IMR-90 (cell line): ENCODE measurements at regions not wholly inside any gene's neighbourhood (a gene's known extent, or its start where the extent isn't known, plus 50 kb on each side); places are given as distances from the start of the nearest gene placed in this dataset.

Experiments
- ATAC-seq: fragments of 200-7000 bp; cut with Tn5 transposase; 2 replicates; pipeline ENCODE4 v1.9.1; 2020; ENCODE audit warnings: low read depth, mild to moderate bottlenecking, moderate library complexity
- BruUV-seq: library from RNA; stranded (reverse); fragments of 400-500 nt; replicated peaks from 2 replicates; lab custom pipeline; 2021; lab: Mats Ljungman, UMichigan
- CTCF ChIA-PET: fragments of 300-600 bp; formaldehyde crosslinking; extraction: SDS; loops from one replicate; lab custom pipeline; 2021; ENCODE audit warnings: antibody characterized with exemption; lab: Yijun Ruan, JAX
- POLR2A ChIA-PET: fragments of 300-600 bp; sonication (Branson Sonifier 250); formaldehyde crosslinking; loops from one replicate; lab custom pipeline; 2022; ENCODE audit warnings: antibody characterized with exemption; ENCODE audit not compliant: unreplicated experiment; lab: Charles Lee
- DNase-seq: peaks from one replicate; pipeline ENCODE4 v3.0.0; 2013
- H2AFZ ChIP-seq: replicated peaks from 2 replicates; pipeline ENCODE3; 2013; ENCODE audit warnings: low read length, mild to moderate bottlenecking; ENCODE audit not compliant: poor library complexity
- H2AK5ac ChIP-seq: 2 replicates; pipeline ENCODE4 v1.6.1; 2013; ENCODE audit warnings: low read depth, low read length, inconsistent platforms
- H2AK9ac ChIP-seq: replicated peaks from 2 replicates; pipeline ENCODE3; 2013; ENCODE audit warnings: mild to moderate bottlenecking, low read depth, low read length, moderate library complexity; ENCODE audit not compliant: poor library complexity
- H2BK120ac ChIP-seq: 2 replicates; pipeline ENCODE4 v1.6.1; 2013; ENCODE audit warnings: low read depth, low read length, inconsistent platforms
- H2BK15ac ChIP-seq: 3 replicates; pipeline ENCODE4 v1.6.1; 2013; ENCODE audit warnings: low read depth, low read length, inconsistent platforms
- H2BK20ac ChIP-seq: 2 replicates; pipeline ENCODE4 v1.6.1; 2013; ENCODE audit warnings: low read depth, mild to moderate bottlenecking, inconsistent platforms, low read length, moderate library complexity
- H2BK5ac ChIP-seq: 2 replicates; pipeline ENCODE4 v1.6.1; 2013; ENCODE audit warnings: mild to moderate bottlenecking, low read depth, low read length, inconsistent platforms; ENCODE audit not compliant: poor library complexity, severe bottlenecking
- H3K14ac ChIP-seq: replicated peaks from 2 replicates; pipeline ENCODE4 v1.6.1; 2013; ENCODE audit warnings: low read depth, low read length, inconsistent platforms
- H3K18ac ChIP-seq: 2 replicates; pipeline ENCODE4 v1.6.1; 2013; ENCODE audit warnings: low read depth, low read length, control low read depth
- H3K23ac ChIP-seq: 2 replicates; pipeline ENCODE4 v1.6.1; 2013; ENCODE audit warnings: low read depth, low read length, inconsistent platforms
- H3K27ac ChIP-seq: 2 replicates; pipeline ENCODE4 v1.5.1; 2013; ENCODE audit warnings: mild to moderate bottlenecking, control low read depth, low read length; ENCODE audit not compliant: insufficient read depth
- H3K27me3 ChIP-seq: 2 replicates; pipeline ENCODE4 v1.6.1; 2013; ENCODE audit warnings: low read length; ENCODE audit not compliant: control insufficient read depth, insufficient read depth
- H3K36me3 ChIP-seq: 2 replicates; pipeline ENCODE4 v1.6.1; 2013; ENCODE audit warnings: low read length, mixed read lengths; ENCODE audit not compliant: control insufficient read depth, insufficient read depth
- H3K4ac ChIP-seq: 2 replicates; pipeline ENCODE4 v1.6.1; 2013; ENCODE audit warnings: low read depth, low read length, inconsistent platforms
- H3K4me1 ChIP-seq: 2 replicates; pipeline ENCODE4 v1.6.1; 2013; ENCODE audit warnings: low read length, mixed read lengths; ENCODE audit not compliant: control insufficient read depth, insufficient read depth
- H3K4me2 ChIP-seq: 2 replicates; pipeline ENCODE4 v1.6.1; 2013; ENCODE audit warnings: low read depth, mild to moderate bottlenecking, control low read depth, low read length, moderate library complexity
- H3K4me3 ChIP-seq: 2 replicates; pipeline ENCODE4 v1.5.1; 2013; ENCODE audit warnings: low read depth, mild to moderate bottlenecking, control low read depth, low read length, moderate library complexity; ENCODE audit not compliant: insufficient read depth
- H3K56ac ChIP-seq: 2 replicates; pipeline ENCODE4 v1.6.1; 2013; ENCODE audit warnings: low read length, inconsistent platforms; ENCODE audit not compliant: insufficient read depth; ENCODE audit errors: extremely low read depth
- H3K79me1 ChIP-seq, 2 experiments: 2 replicates each; pipeline ENCODE4 v1.6.1; 2013; ENCODE audit warnings: low read length in 2 of 2, inconsistent platforms in 1 of 2, low read depth in 1 of 2
- H3K9ac ChIP-seq: 2 replicates; pipeline ENCODE4 v1.6.1; 2013; ENCODE audit warnings: low read depth, low read length, control low read depth
- H3K9me1 ChIP-seq: 2 replicates; pipeline ENCODE4 v1.6.1; 2013; ENCODE audit warnings: low read length, inconsistent platforms; ENCODE audit not compliant: insufficient read depth
- H3K9me3 ChIP-seq: 2 replicates; pipeline ENCODE4 v1.6.1; 2013; ENCODE audit warnings: low read length; ENCODE audit not compliant: control insufficient read depth, insufficient read depth
- H4K20me1 ChIP-seq: 2 replicates; pipeline ENCODE4 v1.6.1; 2013; ENCODE audit warnings: low read length, inconsistent platforms; ENCODE audit not compliant: insufficient read depth
- H4K5ac ChIP-seq: 2 replicates; pipeline ENCODE4 v1.6.1; 2013; ENCODE audit warnings: mild to moderate bottlenecking, low read depth, low read length, control low read depth
- H4K8ac ChIP-seq, 2 experiments: 2 replicates each; pipeline ENCODE4 v1.6.1; 2013; ENCODE audit warnings: low read depth in 2 of 2, low read length in 2 of 2, control low read depth in 1 of 2, inconsistent platforms in 1 of 2
- H4K91ac ChIP-seq: 2 replicates; pipeline ENCODE4 v1.6.1; 2013; ENCODE audit warnings: low read depth, low read length, inconsistent platforms; ENCODE audit not compliant: insufficient read depth
- CEBPB ChIP-seq: IDR thresholded peaks from 2 replicates; pipeline ENCODE4 v1.6.1; 2012; ENCODE audit warnings: low read depth, low read length, improper control_type of control experiment
- CHD1 ChIP-seq: IDR thresholded peaks from 2 replicates; pipeline ENCODE4 v1.6.1; 2012; ENCODE audit warnings: low read depth, low read length, improper control_type of control experiment
- MAZ ChIP-seq: IDR thresholded peaks from 2 replicates; pipeline ENCODE4 v1.6.1; 2012; ENCODE audit warnings: low read depth, mild to moderate bottlenecking, low read length, improper control_type of control experiment, moderate library complexity, borderline replicate concordance
- MXI1 ChIP-seq: IDR thresholded peaks from 2 replicates; pipeline ENCODE4 v1.6.1; 2012; ENCODE audit warnings: low read depth, mild to moderate bottlenecking, low read length, moderate library complexity, borderline replicate concordance
- NFE2L2 ChIP-seq: fragments of 150-350 bp; IDR thresholded peaks from 2 replicates; pipeline ENCODE4 v1.6.1; 2016; ENCODE audit warnings: low read depth, mild to moderate bottlenecking, low read length
- POLR2A ChIP-seq: IDR thresholded peaks from 2 replicates; pipeline ENCODE4 v1.6.1; 2012; ENCODE audit warnings: mild to moderate bottlenecking, low read depth, low read length
- RAD21 ChIP-seq: IDR thresholded peaks from 2 replicates; pipeline ENCODE4 v1.6.1; 2012; ENCODE audit warnings: low read length, improper control_type of control experiment
- RCOR1 ChIP-seq: IDR thresholded peaks from 2 replicates; pipeline ENCODE4 v1.6.1; 2012; ENCODE audit warnings: mild to moderate bottlenecking, low read length, improper control_type of control experiment; ENCODE audit not compliant: insufficient replicate concordance
- SMC3 ChIP-seq: fragments of 150-350 bp; IDR thresholded peaks from 2 replicates; pipeline ENCODE4 v1.6.1; 2016; ENCODE audit warnings: low read depth, mild to moderate bottlenecking, antibody characterized with exemption, low read length, moderate library complexity
- WGBS, 2 experiments: methylation state at CpG; one replicate each; pipeline versions ENCODE4 v1.1.5 to v1.1.7; 2013; ENCODE audit warnings: missing lambda C conversion rate in 2 of 2; ENCODE audit not compliant: insufficient read length in 1 of 2; ENCODE audit errors: extremely low coverage in 2 of 2; 5-methylcytosine and 5-hydroxymethylcytosine counted together
- dilution Hi-C: fragments of 300-500 bp; cut with HindIII; formaldehyde crosslinking; loops from one replicate; pipeline ENCODE4 v1.14.3; 2018; ENCODE audit warnings: low sequenced_read_pairs; ENCODE audit not compliant: unreplicated experiment
- in situ Hi-C: fragments of 300-500 bp; cut with MboI; formaldehyde crosslinking; loops from 3 replicates; pipeline ENCODE4 v1.14.3; 2019; ENCODE audit warnings: low sequenced_read_pairs, inconsistent platforms, mixed read lengths
- intact Hi-C: fragments of 100-400 bp; cut with micrococcal nuclease; formaldehyde crosslinking; loops from 2 replicates; pipeline ENCODE4 v1.10.0; 2022
- TF ChIP-seq, protein P1 (sequence below): fragments of 150-350 bp; IDR thresholded peaks from 2 replicates; pipeline ENCODE4 v1.6.1; 2016; ENCODE audit warnings: low read depth, mild to moderate bottlenecking, low read length, moderate library complexity, borderline replicate concordance
- TF ChIP-seq, protein P2 (sequence below): conservative IDR thresholded peaks from 2 replicates; pipeline ENCODE4 v1.5.1; 2012; ENCODE audit warnings: mild to moderate bottlenecking, low read depth, low read length, improper control_type of control experiment

DNA sequence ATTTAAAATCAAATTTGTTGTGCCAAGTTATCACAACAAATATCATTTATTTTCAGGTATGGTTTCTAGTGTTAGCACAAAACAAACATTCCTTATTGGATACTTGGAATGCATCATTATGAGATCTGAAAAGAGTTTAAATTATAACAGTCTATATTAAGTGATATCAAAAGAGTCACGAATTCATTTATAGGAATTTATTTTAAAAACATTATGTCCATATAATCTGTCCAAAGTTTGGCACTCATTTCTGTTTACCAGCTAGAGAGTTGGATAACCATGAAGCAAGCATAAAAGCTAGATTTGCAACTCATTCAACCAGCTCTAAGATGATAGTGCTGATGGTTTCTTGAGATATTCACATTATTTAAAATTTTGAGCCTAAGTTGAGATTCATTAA lies 453.2 kb downstream of the DOK5 start:
- BruUV-seq: no TSS peak
- in situ Hi-C loops: no loop called here
- no peak overlapping the region for H3K27ac ChIP-seq

More for the DNA sequence above, 453.2 kb downstream of the DOK5 start:
- Histone ChIP-seq H4K91ac (no peak overlapping the region), H2BK15ac (no peak overlapping the region), H2AK5ac (no peak overlapping the region), H3K9ac (no peak overlapping the region), H3K4me2 (no peak overlapping the region), H3K14ac (no peak overlapping the region), H4K8ac (no peak overlapping the region), H2BK5ac (no peak overlapping the region), H3K79me1 (no peaks in the 10 kb centered on the region), H3K18ac (no peak overlapping the region), H3K23ac (no peak overlapping the region), H3K36me3 (no peaks in the 10 kb centered on the region), H4K5ac (no peak overlapping the region), H4K20me1 (no peaks in the 10 kb centered on the region), H2AK9ac (no peak overlapping the region), H2BK120ac (no peak overlapping the region), H3K9me1 (no peaks in the 10 kb centered on the region), H3K4ac (no peak overlapping the region), H3K9me3 (peaks cover 7% of the 10 kb centered on the region; the same call in 1 of the 2 replicates), H3K4me1 (no peaks in the 10 kb centered on the region), H2BK20ac (no peak overlapping the region), H2AFZ (no peak overlapping the region), H3K4me3 (no peak overlapping the region), H3K56ac (no peak overlapping the region), H3K27me3 (no peaks in the 10 kb centered on the region)
- ATAC-seq: no peak
- DNase-seq: no peak
- no peak for TF ChIP-seq MXI1
- TF ChIP-seq MAZ: no peak
- TF ChIP-seq RAD21: no peak
- no peak for TF ChIP-seq SMC3
- TF ChIP-seq NFE2L2: no peak
- TF ChIP-seq CHD1: no peak
- TF ChIP-seq, protein P1, sequence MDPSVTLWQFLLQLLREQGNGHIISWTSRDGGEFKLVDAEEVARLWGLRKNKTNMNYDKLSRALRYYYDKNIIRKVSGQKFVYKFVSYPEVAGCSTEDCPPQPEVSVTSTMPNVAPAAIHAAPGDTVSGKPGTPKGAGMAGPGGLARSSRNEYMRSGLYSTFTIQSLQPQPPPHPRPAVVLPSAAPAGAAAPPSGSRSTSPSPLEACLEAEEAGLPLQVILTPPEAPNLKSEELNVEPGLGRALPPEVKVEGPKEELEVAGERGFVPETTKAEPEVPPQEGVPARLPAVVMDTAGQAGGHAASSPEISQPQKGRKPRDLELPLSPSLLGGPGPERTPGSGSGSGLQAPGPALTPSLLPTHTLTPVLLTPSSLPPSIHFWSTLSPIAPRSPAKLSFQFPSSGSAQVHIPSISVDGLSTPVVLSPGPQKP: no peak
- TF ChIP-seq POLR2A: no peak
- TF ChIP-seq, protein P2, sequence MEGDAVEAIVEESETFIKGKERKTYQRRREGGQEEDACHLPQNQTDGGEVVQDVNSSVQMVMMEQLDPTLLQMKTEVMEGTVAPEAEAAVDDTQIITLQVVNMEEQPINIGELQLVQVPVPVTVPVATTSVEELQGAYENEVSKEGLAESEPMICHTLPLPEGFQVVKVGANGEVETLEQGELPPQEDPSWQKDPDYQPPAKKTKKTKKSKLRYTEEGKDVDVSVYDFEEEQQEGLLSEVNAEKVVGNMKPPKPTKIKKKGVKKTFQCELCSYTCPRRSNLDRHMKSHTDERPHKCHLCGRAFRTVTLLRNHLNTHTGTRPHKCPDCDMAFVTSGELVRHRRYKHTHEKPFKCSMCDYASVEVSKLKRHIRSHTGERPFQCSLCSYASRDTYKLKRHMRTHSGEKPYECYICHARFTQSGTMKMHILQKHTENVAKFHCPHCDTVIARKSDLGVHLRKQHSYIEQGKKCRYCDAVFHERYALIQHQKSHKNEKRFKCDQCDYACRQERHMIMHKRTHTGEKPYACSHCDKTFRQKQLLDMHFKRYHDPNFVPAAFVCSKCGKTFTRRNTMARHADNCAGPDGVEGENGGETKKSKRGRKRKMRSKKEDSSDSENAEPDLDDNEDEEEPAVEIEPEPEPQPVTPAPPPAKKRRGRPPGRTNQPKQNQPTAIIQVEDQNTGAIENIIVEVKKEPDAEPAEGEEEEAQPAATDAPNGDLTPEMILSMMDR: no peak
- no peak for TF ChIP-seq CEBPB
- TF ChIP-seq RCOR1: no peak
- dilution Hi-C loops (no loop called here), intact Hi-C loops (no loop called here)
- WGBS, 2 experiments: no CpG with 5 or more reads among the region's 1 CpG
- POLR2A ChIA-PET: no interaction called here
- CTCF ChIA-PET: no interaction called here
